ENCODE measurements at regions not wholly inside any gene's neighbourhood (a gene's known extent, or its start where the extent isn't known, plus 50 kb on each side); places are given as distances from the start of the nearest gene placed in this dataset.

DNA sequence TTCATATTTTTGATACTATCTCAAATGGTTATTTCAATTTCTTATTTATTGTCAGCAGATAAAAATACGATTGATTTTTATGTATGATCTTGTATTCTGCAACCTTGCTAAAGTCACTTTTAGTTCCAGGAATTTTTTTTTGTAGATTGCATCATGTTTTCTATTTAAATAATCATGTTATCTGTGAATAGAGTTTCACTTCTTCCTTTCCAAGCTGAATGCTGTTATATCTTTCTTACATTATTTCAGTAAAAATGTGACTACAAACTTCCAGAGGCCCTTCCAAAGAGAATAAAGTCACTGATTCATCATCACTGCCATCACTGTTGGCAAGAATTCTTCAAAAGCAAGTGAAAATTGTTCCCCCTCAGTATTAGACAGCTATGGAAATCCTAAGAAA lies 104.7 kb upstream of the RAP1B start:
- DNase-seq (ENCODE audit: low read depth, low spot score): no peak
- no peaks in the 10 kb centered on the region for H3K27me3 ChIP-seq (ENCODE audit: control insufficient read depth, extremely low read depth, insufficient read depth, low read length)
- no peak overlapping the region for H3K9ac ChIP-seq (ENCODE audit: control insufficient read depth, extremely low read depth, insufficient read depth, low read length)
- peaks cover 10% of the 10 kb centered on the region for H3K4me1 ChIP-seq (ENCODE audit: control insufficient read depth, extremely low read depth, insufficient read depth, low read length)
- H2AFZ ChIP-seq (ENCODE audit: control insufficient read depth, low read length): no peak overlapping the region
- H3K79me2 ChIP-seq (ENCODE audit: control insufficient read depth, insufficient read depth, low read length): no peaks in the 10 kb centered on the region
- H3K4me2 ChIP-seq (ENCODE audit: control insufficient read depth, extremely low read depth, insufficient read depth, low read depth, low read length): no peak overlapping the region
- H3K4me3 ChIP-seq (ENCODE audit: control insufficient read depth in 2 of 3, extremely low read depth in 1 of 3, insufficient read depth in 2 of 3, low read depth in 1 of 3, low read length in 3 of 3): no peak overlapping the region
- no peaks in the 10 kb centered on the region for H3K36me3 ChIP-seq (ENCODE audit: control insufficient read depth in 2 of 2, extremely low read depth in 1 of 2, insufficient read depth in 2 of 2, low read length in 2 of 2)
- H3K27ac ChIP-seq (ENCODE audit: control insufficient read depth, insufficient read depth, low read length): no peak overlapping the region
- dilution Hi-C loops (cut with MboI; ENCODE audit: extremely low pct_ligation_motif_present, low sequenced_read_pairs): no loop called here
- no peaks in the 10 kb centered on the region for H4K20me1 ChIP-seq (ENCODE audit: control insufficient read depth, extremely low read depth, insufficient read depth, low read length)
- no peaks in the 10 kb centered on the region for H3K9me3 ChIP-seq (ENCODE audit: control insufficient read depth, low read depth, low read length)
- FAIRE-seq: no peak
- H3K9me1 ChIP-seq (ENCODE audit: control insufficient read depth, extremely low read depth, insufficient read depth, low read length): no peaks in the 10 kb centered on the region
- TF ChIP-seq EZH2 (IDR thresholded peaks at IDR 0.05; ENCODE audit: low read length): no peak

GRCh38 chr12:68506619-68507018 lies 104.1 kb upstream of the RAP1B start:
- dilution Hi-C loops (cut with MboI; ENCODE audit: extremely low pct_ligation_motif_present, low sequenced_read_pairs): no loop called here
- no peaks in the 10 kb centered on the region for H3K36me3 ChIP-seq (ENCODE audit: control insufficient read depth in 2 of 2, extremely low read depth in 1 of 2, insufficient read depth in 2 of 2, low read length in 2 of 2)
- DNase-seq (ENCODE audit: low read depth, low spot score) (no peak), FAIRE-seq (no peak)
- H3K79me2 ChIP-seq (ENCODE audit: control insufficient read depth, insufficient read depth, low read length): no peaks in the 10 kb centered on the region
- H3K27me3 ChIP-seq (ENCODE audit: control insufficient read depth, extremely low read depth, insufficient read depth, low read length): no peaks in the 10 kb centered on the region
- no peaks in the 10 kb centered on the region for H3K9me1 ChIP-seq (ENCODE audit: control insufficient read depth, extremely low read depth, insufficient read depth, low read length)
- no peak overlapping the region for H3K27ac ChIP-seq (ENCODE audit: control insufficient read depth, insufficient read depth, low read length)
- H3K9ac ChIP-seq (ENCODE audit: control insufficient read depth, extremely low read depth, insufficient read depth, low read length): no peak overlapping the region
- TF ChIP-seq EZH2 (IDR thresholded peaks at IDR 0.05; ENCODE audit: low read length) (no peak), CTCF (optimal IDR thresholded peaks at IDR 0.05 in 1 of 3, IDR thresholded peaks at IDR 0.05 in 1 of 3, conservative IDR thresholded peaks at IDR 0.05 in 1 of 3; ENCODE audit: extremely low read depth in 1 of 3, insufficient read depth in 2 of 3, low read length in 3 of 3) (no peak)
- H3K4me1 ChIP-seq (ENCODE audit: control insufficient read depth, extremely low read depth, insufficient read depth, low read length): peaks cover 14% of the 10 kb centered on the region
- no peaks in the 10 kb centered on the region for H4K20me1 ChIP-seq (ENCODE audit: control insufficient read depth, extremely low read depth, insufficient read depth, low read length)
- H3K9me3 ChIP-seq (ENCODE audit: control insufficient read depth, low read depth, low read length): no peaks in the 10 kb centered on the region
- H2AFZ ChIP-seq (ENCODE audit: control insufficient read depth, low read length): no peak overlapping the region
- H3K4me3 ChIP-seq (ENCODE audit: control insufficient read depth in 2 of 3, extremely low read depth in 1 of 3, insufficient read depth in 2 of 3, low read depth in 1 of 3, low read length in 3 of 3): no peak overlapping the region
- H3K4me2 ChIP-seq (ENCODE audit: control insufficient read depth, extremely low read depth, insufficient read depth, low read depth, low read length): no peak overlapping the region

GRCh38 chr12:68507657-68508056 lies 103.0 kb upstream of the RAP1B start:
- TF ChIP-seq CTCF (optimal IDR thresholded peaks at IDR 0.05 in 1 of 3, IDR thresholded peaks at IDR 0.05 in 1 of 3, conservative IDR thresholded peaks at IDR 0.05 in 1 of 3; ENCODE audit: extremely low read depth in 1 of 3, insufficient read depth in 2 of 3, low read length in 3 of 3) (no peak), EZH2 (IDR thresholded peaks at IDR 0.05; ENCODE audit: low read length) (no peak)
- no peaks in the 10 kb centered on the region for H3K9me3 ChIP-seq (ENCODE audit: control insufficient read depth, low read depth, low read length)
- H3K27ac ChIP-seq (ENCODE audit: control insufficient read depth, insufficient read depth, low read length): no peak overlapping the region
- no peaks in the 10 kb centered on the region for H3K79me2 ChIP-seq (ENCODE audit: control insufficient read depth, insufficient read depth, low read length)
- dilution Hi-C loops (cut with MboI; ENCODE audit: extremely low pct_ligation_motif_present, low sequenced_read_pairs): no loop called here
- FAIRE-seq (no peak), DNase-seq (ENCODE audit: low read depth, low spot score) (no peak)
- H3K36me3 ChIP-seq (ENCODE audit: control insufficient read depth in 2 of 2, extremely low read depth in 1 of 2, insufficient read depth in 2 of 2, low read length in 2 of 2): no peaks in the 10 kb centered on the region
- peaks cover 14% of the 10 kb centered on the region for H3K4me1 ChIP-seq (ENCODE audit: control insufficient read depth, extremely low read depth, insufficient read depth, low read length)
- H3K27me3 ChIP-seq (ENCODE audit: control insufficient read depth, extremely low read depth, insufficient read depth, low read length): no peaks in the 10 kb centered on the region
- H3K9ac ChIP-seq (ENCODE audit: control insufficient read depth, extremely low read depth, insufficient read depth, low read length): no peak overlapping the region
- H4K20me1 ChIP-seq (ENCODE audit: control insufficient read depth, extremely low read depth, insufficient read depth, low read length): no peaks in the 10 kb centered on the region
- no peaks in the 10 kb centered on the region for H3K9me1 ChIP-seq (ENCODE audit: control insufficient read depth, extremely low read depth, insufficient read depth, low read length)
- H2AFZ ChIP-seq (ENCODE audit: control insufficient read depth, low read length): no peak overlapping the region
- no peak overlapping the region for H3K4me2 ChIP-seq (ENCODE audit: control insufficient read depth, extremely low read depth, insufficient read depth, low read depth, low read length)
- no peak overlapping the region for H3K4me3 ChIP-seq (ENCODE audit: control insufficient read depth in 2 of 3, extremely low read depth in 1 of 3, insufficient read depth in 2 of 3, low read depth in 1 of 3, low read length in 3 of 3)

Measured in keratinocyte (primary cell).